Nephron (organoid): ENCODE measurements at regions not wholly inside any gene's neighbourhood (a gene's known extent, or its start where the extent isn't known, plus 50 kb on each side); places are given as distances from the start of the nearest gene placed in this dataset.

Experiments used
- H3K27ac Mint-ChIP-seq, 3 experiments: 2 replicates each; pipeline ENCODE4 v1.8.0; 2020; ENCODE audit warnings: mixed read lengths in 3 of 3, mild to moderate bottlenecking in 2 of 3, moderate library complexity in 1 of 3
- H3K27me3 Mint-ChIP-seq: 2 replicates; pipeline ENCODE4 v1.8.0; 2021; ENCODE audit warnings: low read depth, mild to moderate bottlenecking, moderate library complexity, mixed read lengths
- H3K36me3 Mint-ChIP-seq: 2 replicates; pipeline ENCODE4 v1.8.0; 2020; ENCODE audit warnings: low read depth, mixed read lengths
- H3K4me1 Mint-ChIP-seq: 2 replicates; pipeline ENCODE4 v1.8.0; 2020; ENCODE audit warnings: mixed read lengths
- H3K4me3 Mint-ChIP-seq, 3 experiments: 2 replicates each; pipeline ENCODE4 v1.8.0; 2020; ENCODE audit warnings: mild to moderate bottlenecking in 3 of 3, mixed read lengths in 3 of 3, moderate library complexity in 2 of 3
- H3K9me3 Mint-ChIP-seq: 2 replicates; pipeline ENCODE4 v1.8.0; 2020; ENCODE audit warnings: mixed read lengths
- CTCF ChIP-seq, 3 experiments: fragments of 200-600 bp; sonication (generic); IDR thresholded peaks; one replicate each; pipeline ENCODE4 v1.5.0; 2021; ENCODE audit warnings: antibody characterized with exemption in 3 of 3; ENCODE audit not compliant: unreplicated experiment in 3 of 3

- peaks cover 20% of the 10 kb centered on the region for H3K4me1 Mint-ChIP-seq
- no peak overlapping the region for H3K4me3 Mint-ChIP-seq
- peaks cover 4% of the 10 kb centered on the region for H3K27me3 Mint-ChIP-seq
- peaks cover 2% of the 10 kb centered on the region for H3K9me3 Mint-ChIP-seq
- no peak for TF ChIP-seq CTCF (IDR thresholded peaks at IDR 0.05; ENCODE audit: unreplicated experiment in 3 of 3)
- no peak overlapping the region for H3K27ac Mint-ChIP-seq
- H3K36me3 Mint-ChIP-seq, result no peaks in the 10 kb centered on the region
Measured at GRCh38 chr1:208879022-208879421, 634.8 kb upstream of the PLXNA2 start.

GRCh38 chr1:208880433-208881100 lies 636.4 kb upstream of the PLXNA2 start:
- H3K27ac Mint-ChIP-seq, result peak overlapping the region; percentile 38 to 93 (median 43)
- TF ChIP-seq CTCF (IDR thresholded peaks at IDR 0.05; ENCODE audit: unreplicated experiment in 3 of 3), result no peak

GRCh38 chr1:208885060-208885459 lies 640.9 kb upstream of the PLXNA2 start:
- peak overlapping the region in 2 of 3 experiments; percentile 26 to 73 for H3K27ac Mint-ChIP-seq
- peaks cover 38% of the 10 kb centered on the region for H3K4me1 Mint-ChIP-seq
- H3K27me3 Mint-ChIP-seq, result peaks cover 9% of the 10 kb centered on the region
- no peak overlapping the region for H3K4me3 Mint-ChIP-seq
- H3K9me3 Mint-ChIP-seq, result no peaks in the 10 kb centered on the region
- TF ChIP-seq CTCF (IDR thresholded peaks at IDR 0.05; ENCODE audit: unreplicated experiment in 3 of 3), result no peak
- H3K36me3 Mint-ChIP-seq, result no peaks in the 10 kb centered on the region

More at GRCh38 chr1:208880433-208881100, 636.4 kb upstream of the PLXNA2 start:
- peaks cover 33% of the 10 kb centered on the region for H3K4me1 Mint-ChIP-seq
- H3K9me3 Mint-ChIP-seq, result no peaks in the 10 kb centered on the region
- no peaks in the 10 kb centered on the region for H3K36me3 Mint-ChIP-seq
- H3K4me3 Mint-ChIP-seq, result peak overlapping the region in 1 of 3 experiments; percentile 1
- peaks cover 4% of the 10 kb centered on the region for H3K27me3 Mint-ChIP-seq

- Mint-ChIP-seq H3K4me3 (no peak overlapping the region), H3K36me3 (no peaks in the 10 kb centered on the region), H3K27ac (peak overlapping the region in 2 of 3 experiments; percentile 26 to 73)
Measured at GRCh38 chr1:208885650-208886049, 641.5 kb upstream of the PLXNA2 start.

GRCh38 chr1:208888376-208888775 lies 644.2 kb upstream of the PLXNA2 start:
- Mint-ChIP-seq H3K4me3 (no peak overlapping the region), H3K36me3 (no peaks in the 10 kb centered on the region), H3K4me1 (peaks cover 37% of the 10 kb centered on the region), H3K9me3 (no peaks in the 10 kb centered on the region), H3K27me3 (peaks cover 5% of the 10 kb centered on the region), H3K27ac (no peak overlapping the region)
- TF ChIP-seq CTCF (IDR thresholded peaks at IDR 0.05; ENCODE audit: unreplicated experiment in 3 of 3), result no peak

More at GRCh38 chr1:208885650-208886049, 641.5 kb upstream of the PLXNA2 start:
- Mint-ChIP-seq H3K9me3 (no peaks in the 10 kb centered on the region), H3K4me1 (peaks cover 34% of the 10 kb centered on the region), H3K27me3 (peaks cover 9% of the 10 kb centered on the region)
- TF ChIP-seq CTCF (IDR thresholded peaks at IDR 0.05; ENCODE audit: unreplicated experiment in 3 of 3), result no peak

- Mint-ChIP-seq H3K27me3 (peaks cover 5% of the 10 kb centered on the region), H3K27ac (peak overlapping the region in 1 of 3 experiments; percentile 73), H3K9me3 (peaks cover 5% of the 10 kb centered on the region), H3K36me3 (no peaks in the 10 kb centered on the region), H3K4me3 (no peak overlapping the region), H3K4me1 (peaks cover 19% of the 10 kb centered on the region)
- TF ChIP-seq CTCF (IDR thresholded peaks at IDR 0.05; ENCODE audit: unreplicated experiment in 3 of 3), result no peak
Measured at GRCh38 chr1:208892147-208892546, 648.0 kb upstream of the PLXNA2 start.
